Transverse colon (tissue), 3 donors: ENCODE measurements at regions not wholly inside any gene's neighbourhood (a gene's known extent, or its start where the extent isn't known, plus 50 kb on each side); places are given as distances from the start of the nearest gene placed in this dataset.

Source experiments
- CTCF ChIP-seq, 5 experiments: fragments of 200-600 bp in 3 of 5; fragments of 450-650 bp in 2 of 5; sonication (generic) in 3 of 5; IDR thresholded peaks; 1 replicate in 2 of 5; 2 replicates in 3 of 5; pipeline ENCODE4 v1.5.1; 2016 to 2017; ENCODE audit warnings: antibody characterized with exemption in 5 of 5, inconsistent platforms in 3 of 5, mild to moderate bottlenecking in 2 of 5, moderate library complexity in 1 of 5
- POLR2A ChIP-seq: fragments of 450-650 bp; IDR thresholded peaks from one replicate; pipeline ENCODE4 v1.6.1; 2016; ENCODE audit warnings: antibody characterized with exemption, mild to moderate bottlenecking, moderate library complexity

- TF ChIP-seq CTCF (IDR thresholded peaks at IDR 0.05) (no peak), POLR2A (no peak)
Measured at GRCh38 chr10:64277536-64277935, 756.3 kb downstream of the REEP3 start.
